NOMO-1 (cell line): ENCODE measurements at regions not wholly inside any gene's neighbourhood (a gene's known extent, or its start where the extent isn't known, plus 50 kb on each side); places are given as distances from the start of the nearest gene placed in this dataset.

Source experiments
- DNase-seq, 2 experiments: peaks; one replicate each; lab custom pipeline; 2025; ENCODE audit not compliant: unreplicated experiment in 2 of 2; lab: John Stamatoyannopoulos, UW

- DNase-seq, result no peak
Measured at GRCh38 chr4:36004204-36004851, 240.0 kb downstream of the ARAP2 start.

GRCh38 chr4:36006226-36006625 is 238.1 kb downstream of the ARAP2 start:
- peak in 1 of 2 experiments; percentile 10 for DNase-seq

- DNase-seq, result no peak
Measured at GRCh38 chr4:36010397-36010929, 233.9 kb downstream of the ARAP2 start.

GRCh38 chr4:36011381-36011780 is 232.9 kb downstream of the ARAP2 start:
- no peak for DNase-seq

GRCh38 chr4:36012503-36012902 is 231.8 kb downstream of the ARAP2 start:
- DNase-seq, result no peak

- no peak for DNase-seq
Measured at GRCh38 chr4:36013206-36013605, 231.1 kb downstream of the ARAP2 start.
